ENCODE measurements at regions not wholly inside any gene's neighbourhood (a gene's known extent, or its start where the extent isn't known, plus 50 kb on each side); places are given as distances from the start of the nearest gene placed in this dataset.
A peak's percentile ranks its signal among the peaks of the same experiment; 100 is the strongest.
"Not testable (repeated sequence)": the region's sequence is repeated elsewhere in the genome, so short reads cannot be mapped to it uniquely, and the experiment has no call there.

GRCh38 chr17:70597774-70598173 lies 428.4 kb downstream of the KCNJ2 start:
- no peaks in the 10 kb centered on the region for H3K9me3 Mint-ChIP-seq (ENCODE audit: unreplicated experiment)
- CTCF ChIA-PET = no interaction called here

DNA sequence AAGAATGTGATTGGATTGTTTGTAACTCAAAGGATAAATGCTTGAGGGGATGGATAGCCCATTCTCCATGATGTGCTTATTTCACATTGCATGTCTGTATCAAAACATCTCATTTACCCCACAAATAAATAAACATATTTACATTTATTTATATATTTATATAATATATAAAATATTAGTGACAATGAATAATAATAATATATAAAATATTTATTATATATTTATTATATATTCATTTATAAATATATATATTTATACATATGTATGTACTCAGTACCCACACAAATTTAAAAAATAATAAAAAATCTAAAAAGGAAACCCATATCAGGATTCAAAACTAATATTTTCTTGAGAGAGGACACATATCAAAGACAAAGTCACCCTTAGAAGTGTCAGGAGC lies 429.9 kb downstream of the KCNJ2 start:
- Mint-ChIP-seq H3K4me3 (ENCODE audit: unreplicated experiment) (no peak overlapping the region), H3K4me1 (ENCODE audit: insufficient read depth, unreplicated experiment) (no peaks in the 10 kb centered on the region), H3K27ac (ENCODE audit: low read depth, unreplicated experiment) (no peak overlapping the region), H3K36me3 (ENCODE audit: insufficient read depth, unreplicated experiment) (no peaks in the 10 kb centered on the region), H3K9me3 (ENCODE audit: unreplicated experiment) (no peaks in the 10 kb centered on the region), H3K27me3 (ENCODE audit: insufficient read depth, unreplicated experiment) (no peaks in the 10 kb centered on the region)
- POLR2A ChIA-PET = interaction anchor here (1.2 kb wide), 1 partner anchor 12 kb away, joined by 3 read pairs; no protein-coding TSS in a partner anchor
- TF ChIP-seq, protein P1, sequence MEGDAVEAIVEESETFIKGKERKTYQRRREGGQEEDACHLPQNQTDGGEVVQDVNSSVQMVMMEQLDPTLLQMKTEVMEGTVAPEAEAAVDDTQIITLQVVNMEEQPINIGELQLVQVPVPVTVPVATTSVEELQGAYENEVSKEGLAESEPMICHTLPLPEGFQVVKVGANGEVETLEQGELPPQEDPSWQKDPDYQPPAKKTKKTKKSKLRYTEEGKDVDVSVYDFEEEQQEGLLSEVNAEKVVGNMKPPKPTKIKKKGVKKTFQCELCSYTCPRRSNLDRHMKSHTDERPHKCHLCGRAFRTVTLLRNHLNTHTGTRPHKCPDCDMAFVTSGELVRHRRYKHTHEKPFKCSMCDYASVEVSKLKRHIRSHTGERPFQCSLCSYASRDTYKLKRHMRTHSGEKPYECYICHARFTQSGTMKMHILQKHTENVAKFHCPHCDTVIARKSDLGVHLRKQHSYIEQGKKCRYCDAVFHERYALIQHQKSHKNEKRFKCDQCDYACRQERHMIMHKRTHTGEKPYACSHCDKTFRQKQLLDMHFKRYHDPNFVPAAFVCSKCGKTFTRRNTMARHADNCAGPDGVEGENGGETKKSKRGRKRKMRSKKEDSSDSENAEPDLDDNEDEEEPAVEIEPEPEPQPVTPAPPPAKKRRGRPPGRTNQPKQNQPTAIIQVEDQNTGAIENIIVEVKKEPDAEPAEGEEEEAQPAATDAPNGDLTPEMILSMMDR (IDR thresholded peaks at IDR 0.05; ENCODE audit: unreplicated experiment) = no peak
- no TSS peak for BruUV-seq (replicated peaks)
- intact Hi-C loops (cut with micrococcal nuclease) = no loop called here
- CTCF ChIA-PET = no interaction called here
- DNase-seq (ENCODE audit: unreplicated experiment) = no peak

More at GRCh38 chr17:70597774-70598173, 428.4 kb downstream of the KCNJ2 start:
- Mint-ChIP-seq H3K27me3 (ENCODE audit: insufficient read depth, unreplicated experiment) (no peaks in the 10 kb centered on the region), H3K36me3 (ENCODE audit: insufficient read depth, unreplicated experiment) (no peaks in the 10 kb centered on the region), H3K4me1 (ENCODE audit: insufficient read depth, unreplicated experiment) (no peaks in the 10 kb centered on the region), H3K27ac (ENCODE audit: low read depth, unreplicated experiment) (no peak overlapping the region), H3K4me3 (ENCODE audit: unreplicated experiment) (no peak overlapping the region)
- TF ChIP-seq, protein P1 (IDR thresholded peaks at IDR 0.05; ENCODE audit: unreplicated experiment) = no peak
- DNase-seq (ENCODE audit: unreplicated experiment) = peak; percentile 28
- intact Hi-C loops (cut with micrococcal nuclease) = no loop called here
- no TSS peak for BruUV-seq (replicated peaks)
- POLR2A ChIA-PET = interaction anchor here (0.6 kb wide), 2 partner anchors 454 to 988 kb away, joined by 3 read pairs; no protein-coding TSS in a partner anchor

DNA sequence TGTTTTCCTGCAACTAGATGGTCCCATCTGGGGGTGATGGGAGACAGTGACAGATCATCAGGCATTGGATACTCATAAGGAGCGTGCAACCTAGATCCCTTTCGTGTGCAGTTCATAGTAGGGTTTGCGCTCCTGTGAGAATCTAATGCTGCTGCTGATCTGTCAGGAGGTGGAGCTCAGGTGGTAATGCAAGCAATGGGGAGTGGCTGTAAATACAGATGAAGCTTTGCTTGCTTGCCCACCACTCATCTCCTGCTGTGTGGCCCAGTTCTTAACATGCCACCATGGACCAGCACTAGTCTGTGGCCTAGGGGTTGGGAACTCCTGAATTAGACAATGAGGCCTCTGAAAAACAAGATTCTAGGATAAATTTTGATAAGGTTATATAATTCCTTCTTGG lies 430.6 kb downstream of the KCNJ2 start:
- H3K9me3 Mint-ChIP-seq (ENCODE audit: unreplicated experiment); H3K27me3 Mint-ChIP-seq (ENCODE audit: insufficient read depth, unreplicated experiment); H3K36me3 Mint-ChIP-seq (ENCODE audit: insufficient read depth, unreplicated experiment); H3K27ac Mint-ChIP-seq (ENCODE audit: low read depth, unreplicated experiment); H3K4me1 Mint-ChIP-seq (ENCODE audit: insufficient read depth, unreplicated experiment); CTCF ChIA-PET; intact Hi-C loops (cut with micrococcal nuclease); H3K4me3 Mint-ChIP-seq (ENCODE audit: unreplicated experiment); DNase-seq (ENCODE audit: unreplicated experiment); BruUV-seq (replicated peaks): not testable (repeated sequence)
- POLR2A ChIA-PET = interaction anchor here (0.6 to 1.2 kb wide), 2 partner anchors 12 to 352 kb away, joined by 3 to 4 read pairs; no protein-coding TSS in a partner anchor

DNA sequence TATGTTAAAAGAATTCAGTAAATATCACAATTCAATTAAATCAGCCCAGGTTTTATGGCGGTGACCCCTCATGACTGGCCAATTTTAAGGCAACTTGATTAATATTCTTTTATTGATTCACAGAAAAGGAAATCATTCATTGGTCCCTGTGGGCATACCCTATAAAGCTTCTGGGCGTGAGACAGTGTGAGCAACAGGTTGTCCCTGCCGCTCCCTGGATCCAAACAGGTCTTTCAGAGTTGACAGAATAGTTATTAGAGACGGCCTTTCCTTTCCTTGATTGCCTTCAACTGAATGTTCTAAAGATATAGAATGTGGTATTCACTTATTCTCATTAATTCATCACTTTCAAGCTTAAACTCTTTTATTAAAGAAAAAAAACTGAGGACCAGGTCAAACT lies 433.9 kb downstream of the KCNJ2 start:
- POLR2A ChIA-PET = interaction anchor here (0.7 kb wide), 1 partner anchor 9 kb away, joined by 3 read pairs; no protein-coding TSS in a partner anchor
- H3K27ac Mint-ChIP-seq (ENCODE audit: low read depth, unreplicated experiment) = no peak overlapping the region
- H3K27me3 Mint-ChIP-seq (ENCODE audit: insufficient read depth, unreplicated experiment) = no peaks in the 10 kb centered on the region
- DNase-seq (ENCODE audit: unreplicated experiment) = no peak
- intact Hi-C loops (cut with micrococcal nuclease) = no loop called here
- H3K4me1 Mint-ChIP-seq (ENCODE audit: insufficient read depth, unreplicated experiment) = peaks cover 2% of the 10 kb centered on the region
- no peaks in the 10 kb centered on the region for H3K9me3 Mint-ChIP-seq (ENCODE audit: unreplicated experiment)
- H3K4me3 Mint-ChIP-seq (ENCODE audit: unreplicated experiment) = no peak overlapping the region
- CTCF ChIA-PET = no interaction called here
- TF ChIP-seq, protein P1 (IDR thresholded peaks at IDR 0.05; ENCODE audit: unreplicated experiment) = no peak
- no peaks in the 10 kb centered on the region for H3K36me3 Mint-ChIP-seq (ENCODE audit: insufficient read depth, unreplicated experiment)
- BruUV-seq (replicated peaks) = no TSS peak

DNA sequence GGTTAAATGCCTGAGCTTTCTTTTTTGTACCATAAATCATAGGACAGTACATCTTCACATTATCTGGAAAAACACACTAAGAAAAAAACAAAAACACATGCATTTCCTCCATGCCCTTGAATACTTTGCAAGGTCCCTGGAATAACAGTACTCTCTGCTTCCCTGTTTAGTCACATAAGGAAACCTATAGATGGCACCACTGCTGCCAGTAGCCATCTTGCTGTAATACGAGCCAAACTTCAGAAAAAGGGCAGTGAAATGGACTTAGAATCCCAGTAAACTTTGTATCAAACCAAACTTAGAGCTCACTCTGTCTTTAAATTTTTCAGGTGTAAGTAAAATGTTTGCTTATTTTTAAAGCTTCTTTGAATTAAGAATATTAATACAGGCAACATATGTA lies 435.5 kb downstream of the KCNJ2 start:
- Mint-ChIP-seq H3K27ac (ENCODE audit: low read depth, unreplicated experiment) (no peak overlapping the region), H3K27me3 (ENCODE audit: insufficient read depth, unreplicated experiment) (no peaks in the 10 kb centered on the region), H3K36me3 (ENCODE audit: insufficient read depth, unreplicated experiment) (no peaks in the 10 kb centered on the region), H3K4me1 (ENCODE audit: insufficient read depth, unreplicated experiment) (peaks cover 6% of the 10 kb centered on the region), H3K9me3 (ENCODE audit: unreplicated experiment) (no peaks in the 10 kb centered on the region), H3K4me3 (ENCODE audit: unreplicated experiment) (no peak overlapping the region)
- POLR2A ChIA-PET = no interaction called here
- no peak for DNase-seq (ENCODE audit: unreplicated experiment)
- CTCF ChIA-PET = interaction anchor here (0.5 to 1.8 kb wide), 3 partner anchors 13 to 1080 kb away, joined by 3 to 5 read pairs (median 4); no protein-coding TSS in a partner anchor
- no TSS peak for BruUV-seq (replicated peaks)
- intact Hi-C loops (cut with micrococcal nuclease) = no loop called here
- TF ChIP-seq, protein P1 (IDR thresholded peaks at IDR 0.05; ENCODE audit: unreplicated experiment) = no peak

All from MCF 10A (cell line).